Activated CD4-positive, alpha-beta T cell treated with anti-CD3 and anti-CD28 coated beads, Interleukin-2, amount 50 U/mL, for 16 hours (primary cell): ENCODE measurements at regions not wholly inside any gene's neighbourhood (a gene's known extent, or its start where the extent isn't known, plus 50 kb on each side); places are given as distances from the start of the nearest gene placed in this dataset.
"Not testable (repeated sequence)": the region's sequence is repeated elsewhere in the genome, so short reads cannot be mapped to it uniquely, and the experiment has no call there.

ENCODE experiments used
- DNase-seq: peaks from one replicate; pipeline ENCODE4 v3.0.0-alpha.2; 2020

DNA sequence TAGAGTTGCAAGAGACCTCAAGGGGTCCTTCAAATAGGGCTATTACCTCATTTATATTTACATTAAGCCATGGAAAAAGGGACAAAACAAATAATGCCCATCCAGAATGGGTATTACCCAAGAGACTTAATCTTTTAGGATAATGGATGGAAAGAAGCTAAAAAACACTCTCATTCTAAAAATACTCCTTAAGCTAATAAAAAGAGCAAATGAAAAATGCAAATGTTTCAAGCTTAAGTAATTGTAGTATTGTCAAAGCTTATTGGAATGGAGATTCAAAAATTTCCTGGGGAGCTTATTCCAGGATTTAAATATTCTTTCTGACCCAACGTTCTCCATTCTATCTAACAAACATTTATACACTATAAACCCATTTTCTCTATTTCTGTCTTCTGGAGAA lies 107.8 kb upstream of the SPIN4 start:
- no peak for DNase-seq

DNA sequence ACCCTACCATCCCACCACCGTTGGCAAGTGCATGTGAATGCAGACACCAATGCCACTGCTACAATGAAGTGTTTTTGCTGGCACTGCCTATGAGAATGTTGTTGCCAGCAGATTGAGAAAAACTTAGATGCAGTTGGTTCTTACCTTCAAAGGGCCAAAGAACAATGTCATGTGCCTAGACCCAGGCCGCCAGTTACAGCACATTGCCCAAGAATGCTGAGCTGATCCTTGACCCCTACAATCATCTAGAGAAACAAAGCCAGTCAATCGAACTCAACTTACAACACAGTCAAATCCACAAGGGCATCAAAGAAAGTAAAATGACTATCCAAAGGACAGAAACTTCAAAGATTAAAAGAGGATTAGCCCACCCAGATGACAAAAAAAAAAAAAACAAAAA lies 102.4 kb upstream of the SPIN4 start:
- no peak for DNase-seq

DNA sequence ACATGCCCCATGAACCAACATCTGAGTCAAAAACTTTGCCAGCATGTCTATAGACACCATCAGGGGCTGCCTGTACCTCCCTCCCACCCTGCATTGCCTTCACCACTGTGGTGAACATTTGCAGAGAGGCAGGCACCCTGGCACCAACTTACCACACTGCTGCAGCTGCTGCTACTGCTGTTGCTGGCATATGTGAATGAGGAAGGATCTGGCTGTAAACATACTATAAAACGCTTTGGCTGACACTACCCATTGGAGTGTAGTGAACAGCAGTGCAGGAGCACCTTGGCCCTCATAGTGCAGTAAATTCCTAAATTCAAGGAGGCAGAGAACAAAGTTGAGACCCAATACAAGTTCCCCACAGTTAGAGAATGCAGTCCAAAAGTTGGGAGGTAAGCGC lies 90.6 kb upstream of the SPIN4 start:
- DNase-seq = no peak

DNA sequence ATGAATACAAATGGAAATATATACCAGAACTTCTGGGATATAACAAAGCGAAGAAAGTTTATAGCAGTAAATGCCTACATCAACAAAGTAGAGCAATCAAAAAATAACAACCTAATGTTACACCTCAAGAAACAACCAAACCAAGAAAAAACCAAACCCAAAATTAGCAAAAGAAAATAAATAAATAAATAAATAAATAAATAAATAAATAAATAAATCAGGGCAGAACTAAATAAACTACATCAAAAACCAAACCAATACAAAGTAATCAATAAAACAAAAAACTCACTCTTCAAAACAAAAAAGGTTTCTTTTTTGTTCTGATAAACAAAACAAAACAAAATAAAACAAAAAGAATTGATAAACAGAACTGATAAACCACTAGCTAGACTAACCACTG lies 88.4 kb upstream of the SPIN4 start:
- no peak for DNase-seq

DNA sequence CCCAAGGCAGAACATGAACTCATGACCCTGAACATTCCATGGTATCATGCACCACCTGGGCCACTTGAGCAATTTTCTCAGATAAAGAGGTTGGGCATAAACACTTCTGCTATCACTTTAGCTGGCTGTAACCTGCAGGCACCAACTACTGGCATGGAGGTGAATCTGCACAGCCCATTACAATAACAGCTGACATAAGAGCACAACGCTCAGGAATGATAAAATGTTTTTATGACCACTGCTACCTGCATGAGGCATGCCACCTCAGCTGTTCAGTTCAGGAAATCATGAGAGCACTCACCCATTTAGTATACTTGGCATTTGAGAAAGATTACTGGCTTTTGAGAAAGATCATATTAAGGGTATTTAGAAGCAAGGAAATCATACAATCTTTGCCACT lies 85.7 kb upstream of the SPIN4 start:
- DNase-seq = no peak

DNA sequence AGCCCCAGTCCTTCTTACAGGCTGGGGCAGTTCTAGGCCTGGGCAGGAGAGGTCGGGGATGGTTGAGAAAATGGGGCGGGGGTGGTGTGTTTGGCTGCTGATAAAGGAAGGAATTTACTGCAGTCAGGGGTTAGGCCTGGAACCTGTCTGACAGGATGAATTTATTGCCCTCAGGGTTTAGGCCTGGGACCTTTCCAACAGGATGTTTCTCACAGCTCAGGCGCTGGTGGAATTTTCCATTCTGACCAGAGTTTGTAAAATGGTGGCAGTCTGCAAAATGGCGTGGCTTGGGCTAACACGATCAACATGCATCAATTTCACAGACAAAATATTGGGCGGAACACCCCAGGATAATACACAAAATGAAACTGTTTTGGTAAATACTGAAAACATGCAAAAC lies 83.5 kb upstream of the SPIN4 start:
- DNase-seq = no peak

DNA sequence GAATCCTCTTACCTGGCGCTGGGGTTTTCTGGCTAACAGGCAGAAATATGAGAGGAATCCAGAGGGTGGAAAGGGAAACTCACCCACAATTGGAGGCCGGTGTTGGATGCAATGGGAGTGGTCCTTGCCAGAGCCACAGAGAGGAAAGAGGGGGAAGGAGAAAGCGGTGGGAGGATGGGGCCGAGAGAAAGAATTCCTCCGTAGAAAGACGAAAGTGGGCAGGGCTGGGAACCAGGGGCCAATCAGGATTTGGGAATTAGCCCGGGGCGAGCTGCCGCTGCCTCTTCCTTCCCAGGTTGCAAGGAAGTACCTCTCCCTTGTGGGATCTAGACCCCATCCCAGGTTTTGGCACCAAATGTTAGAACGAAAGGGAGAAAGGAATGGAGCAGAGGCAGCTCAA lies 83.1 kb upstream of the SPIN4 start:
- DNase-seq = no peak

DNA sequence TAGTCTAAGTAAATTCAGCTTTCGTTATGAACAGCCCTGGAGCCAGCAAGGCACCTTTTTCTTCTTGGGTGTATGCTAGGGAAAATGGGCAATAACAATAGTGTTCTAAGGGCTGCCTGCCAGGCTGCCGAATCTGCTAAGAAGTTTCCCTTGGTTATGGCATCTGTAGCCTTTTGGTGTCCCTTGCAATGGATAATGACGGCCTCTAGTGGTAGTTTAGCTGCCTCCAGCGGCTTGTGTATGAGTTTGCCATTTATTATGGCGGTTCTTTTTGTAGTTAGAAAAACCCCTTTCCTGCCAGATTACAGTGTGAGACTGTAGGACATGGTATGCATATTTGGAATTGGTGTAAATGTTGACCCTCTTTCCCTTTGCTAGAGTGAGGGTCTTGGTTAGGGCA lies 78.9 kb upstream of the SPIN4 start:
- DNase-seq = no peak

DNA sequence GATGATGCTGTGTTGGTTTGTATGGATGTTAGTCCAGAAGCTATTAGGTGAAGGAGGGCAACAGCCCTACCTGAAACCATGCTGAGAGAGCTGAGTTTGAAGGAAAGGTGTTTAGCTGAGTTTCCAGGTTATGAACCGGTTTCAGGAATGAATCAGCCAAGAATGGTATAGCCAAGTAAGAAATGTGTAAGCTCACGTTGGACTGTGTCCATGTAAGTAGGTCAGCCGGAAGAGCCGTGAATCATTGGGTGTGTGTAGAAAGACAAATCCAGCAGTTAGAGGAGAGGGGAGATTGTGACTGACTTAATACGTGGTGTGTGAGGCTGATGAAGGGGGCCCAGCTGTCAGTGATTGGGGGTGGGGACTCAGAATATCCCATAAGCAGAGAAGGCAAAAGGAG lies 77.2 kb upstream of the SPIN4 start:
- no peak for DNase-seq

DNA sequence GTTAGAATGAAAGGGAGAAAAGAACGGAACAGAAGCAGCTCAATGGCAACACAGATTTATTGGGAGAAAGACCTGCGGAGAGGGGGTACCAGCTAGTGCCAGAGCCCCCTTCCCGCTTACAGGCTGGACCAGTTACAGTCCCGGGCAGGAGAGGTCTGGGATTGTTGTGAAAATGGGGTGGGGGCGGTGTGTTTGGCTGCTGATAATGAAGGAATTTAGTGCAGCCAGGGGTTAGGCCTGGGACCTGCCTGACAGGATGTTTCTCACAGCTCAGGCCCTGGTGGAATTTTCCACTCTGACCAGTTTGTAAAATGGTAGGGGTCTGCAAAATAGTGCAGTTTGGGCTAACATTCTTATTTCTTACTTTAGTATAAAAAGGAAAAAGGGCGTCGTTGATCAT lies 75.4 kb upstream of the SPIN4 start:
- no peak for DNase-seq

DNA sequence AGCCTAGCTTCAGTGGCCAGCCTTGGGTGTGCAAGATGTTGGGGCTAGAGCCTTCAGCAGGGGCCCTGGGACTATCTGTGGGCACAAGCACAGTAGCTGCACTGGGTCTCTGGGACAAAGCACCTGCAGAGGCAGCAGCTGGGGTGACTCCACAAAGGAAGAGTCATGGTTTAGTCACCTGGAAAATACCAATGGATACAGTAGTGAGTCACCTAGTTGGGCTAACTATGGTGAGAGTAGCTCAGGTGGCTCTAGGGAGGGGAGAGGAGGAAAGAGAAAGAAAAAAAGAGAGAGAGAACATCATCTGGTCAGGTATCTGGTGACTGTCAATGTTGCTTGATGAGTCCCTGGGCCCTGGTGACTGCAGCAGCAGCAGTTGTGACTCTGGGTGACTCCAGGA lies 72.9 kb upstream of the SPIN4 start:
- no peak for DNase-seq

DNA sequence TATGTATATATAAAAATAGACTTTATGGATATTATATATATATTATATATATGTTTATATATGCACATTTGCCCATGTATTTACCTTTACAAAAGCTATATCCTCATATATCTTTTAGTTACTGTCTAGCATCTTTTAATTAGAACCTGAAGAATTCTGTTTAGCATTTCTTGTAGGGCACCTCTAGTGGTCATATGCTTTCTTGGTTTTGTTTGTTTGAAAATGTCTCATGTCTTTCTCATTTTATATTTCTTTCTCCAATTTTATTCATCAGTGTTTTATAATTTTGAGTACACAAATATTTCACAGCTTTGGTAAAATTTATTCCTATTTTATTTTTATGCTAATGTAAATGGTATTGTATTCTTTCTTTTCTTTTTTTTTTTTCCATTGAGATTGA lies 70.3 kb upstream of the SPIN4 start:
- DNase-seq = no peak

DNA sequence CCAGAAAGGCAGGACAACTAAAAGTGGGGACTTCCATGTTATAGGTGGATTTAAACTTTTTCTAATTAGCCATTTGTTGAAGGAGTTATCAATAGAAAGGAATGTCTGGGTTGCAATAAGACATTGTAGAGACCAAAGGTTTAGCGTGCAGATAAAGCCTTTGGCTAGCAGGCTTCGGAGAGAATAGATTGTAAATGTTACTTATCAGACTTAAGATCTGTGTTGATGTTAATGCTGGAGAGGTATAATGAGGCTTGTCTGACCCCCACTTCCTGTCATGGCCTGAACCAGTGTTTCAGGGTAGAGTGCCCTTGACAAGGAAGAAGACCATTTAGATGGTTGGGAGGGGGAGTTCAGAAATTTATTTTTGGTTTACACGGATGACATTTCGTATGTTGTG lies 67.1 kb upstream of the SPIN4 start:
- no peak for DNase-seq

DNA sequence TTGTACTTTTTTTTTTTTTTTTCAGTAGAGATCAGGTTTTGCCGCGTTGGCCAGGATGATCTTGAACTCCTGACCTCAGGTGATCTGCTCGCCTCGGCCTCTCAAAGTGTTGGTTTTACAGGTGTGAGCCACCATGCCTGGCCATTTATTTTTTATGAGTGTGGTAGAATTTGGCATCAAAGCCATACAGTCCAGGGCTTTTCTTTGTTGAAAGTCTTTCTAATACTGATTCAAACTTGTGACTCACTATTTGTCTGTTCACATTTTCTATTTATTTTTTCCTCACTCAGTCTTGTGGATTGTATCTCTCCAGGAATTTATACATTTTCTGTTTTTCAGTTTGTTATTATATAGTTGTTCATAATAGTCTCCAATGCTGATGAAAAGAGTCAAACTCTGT lies 66.5 kb upstream of the SPIN4 start:
- no peak for DNase-seq

DNA sequence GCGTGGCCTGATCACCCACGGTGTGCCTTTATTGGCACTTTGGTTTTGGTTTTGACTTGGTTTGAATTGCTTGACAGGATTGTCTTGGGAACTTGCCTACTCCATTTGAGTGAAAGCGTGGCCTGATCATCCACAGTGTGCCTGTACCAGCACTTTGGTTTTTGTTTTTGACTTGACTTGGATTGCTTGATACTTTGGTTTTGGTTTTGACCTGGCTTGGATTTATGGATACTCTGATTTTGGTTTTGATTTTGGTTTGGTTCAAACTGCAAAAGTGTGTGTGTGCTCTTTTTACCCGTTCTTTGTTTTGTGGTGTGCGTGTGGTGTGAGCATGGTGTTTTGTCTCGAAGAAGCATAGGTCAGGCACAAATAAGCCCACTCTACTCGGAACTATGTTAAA lies 58.8 kb upstream of the SPIN4 start:
- not testable (repeated sequence) for DNase-seq

DNA sequence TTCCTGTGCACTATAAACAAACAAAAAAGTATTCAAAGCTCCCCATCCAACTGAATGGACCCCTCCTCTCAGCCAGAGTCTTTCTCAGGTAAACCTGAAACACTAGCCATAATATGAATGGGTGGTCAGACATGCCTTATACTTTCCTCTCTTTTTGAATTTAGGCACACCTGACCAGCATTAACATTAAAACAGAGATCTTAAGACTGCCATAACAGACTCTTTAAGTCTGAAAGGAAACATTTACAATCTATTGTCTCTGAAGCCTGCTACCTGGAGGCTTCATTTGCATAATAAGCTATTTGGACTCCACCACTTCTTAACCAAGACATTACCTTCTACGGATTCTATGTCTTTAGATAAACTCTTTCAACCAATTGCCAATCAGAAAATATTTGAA lies 56.9 kb upstream of the SPIN4 start:
- DNase-seq = no peak

DNA sequence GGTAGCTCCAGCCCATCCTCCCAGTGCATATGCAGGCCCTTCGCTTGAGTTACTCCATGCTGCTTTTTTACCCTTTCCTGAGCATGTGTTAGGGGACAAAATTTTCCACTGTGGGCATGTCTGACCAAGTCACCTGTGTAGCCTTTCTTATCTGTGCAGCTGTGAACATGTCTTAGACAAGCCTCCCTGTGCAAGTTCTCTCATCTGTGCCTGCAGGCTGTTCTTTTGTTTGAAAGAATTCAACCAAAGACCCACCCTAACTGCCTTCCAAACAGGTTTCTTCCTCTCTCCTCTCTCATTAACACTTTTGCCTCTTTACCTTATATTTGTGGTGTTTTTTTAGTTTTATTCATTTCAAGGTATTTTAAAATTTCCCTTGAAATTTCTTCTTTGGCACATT lies 53.2 kb upstream of the SPIN4 start:
- no peak for DNase-seq

DNA sequence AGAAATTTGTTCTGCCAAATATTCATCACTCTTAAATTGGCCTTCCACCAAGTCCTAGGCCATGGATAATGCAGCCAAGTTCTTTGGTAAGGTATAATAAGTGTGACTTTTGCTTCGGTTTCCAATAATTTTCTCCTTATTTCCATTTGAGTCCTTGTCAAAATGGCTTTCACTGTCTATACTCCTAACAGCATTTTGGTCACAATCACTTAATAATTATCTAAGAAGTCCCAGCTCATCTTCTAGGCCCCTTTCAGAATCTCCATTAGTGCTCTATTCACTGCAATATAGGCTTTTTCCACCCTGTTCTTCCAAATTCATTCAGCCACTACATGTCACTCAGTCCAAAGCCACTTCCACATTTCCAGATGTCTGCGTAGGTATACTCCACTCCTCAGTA lies 51.0 kb upstream of the SPIN4 start:
- DNase-seq = no peak
